Keratinocyte (primary cell): ENCODE measurements at regions not wholly inside any gene's neighbourhood (a gene's known extent, or its start where the extent isn't known, plus 50 kb on each side); places are given as distances from the start of the nearest gene placed in this dataset.
"Not testable (repeated sequence)": the region's sequence is repeated elsewhere in the genome, so short reads cannot be mapped to it uniquely, and the experiment has no call there.

ENCODE experiments used
- EZH2 ChIP-seq: IDR thresholded peaks from one replicate; pipeline ENCODE4 v1.6.1; 2012; ENCODE audit warnings: inconsistent platforms, mild to moderate bottlenecking, low read length, moderate library complexity
- TF ChIP-seq, protein P1 (sequence below), 3 experiments: IDR thresholded peaks in 1 of 3; conservative IDR thresholded peaks in 1 of 3; optimal IDR thresholded peaks in 1 of 3; 2 replicates in 2 of 3; 3 replicates in 1 of 3; pipeline versions ENCODE3 to v1.5.1; 2011; ENCODE audit warnings: low read length in 3 of 3, mild to moderate bottlenecking in 3 of 3, moderate library complexity in 2 of 3, control low read depth in 1 of 3, inconsistent platforms in 1 of 3; ENCODE audit not compliant: insufficient read depth in 2 of 3; ENCODE audit errors: extremely low read depth in 1 of 3

DNA sequence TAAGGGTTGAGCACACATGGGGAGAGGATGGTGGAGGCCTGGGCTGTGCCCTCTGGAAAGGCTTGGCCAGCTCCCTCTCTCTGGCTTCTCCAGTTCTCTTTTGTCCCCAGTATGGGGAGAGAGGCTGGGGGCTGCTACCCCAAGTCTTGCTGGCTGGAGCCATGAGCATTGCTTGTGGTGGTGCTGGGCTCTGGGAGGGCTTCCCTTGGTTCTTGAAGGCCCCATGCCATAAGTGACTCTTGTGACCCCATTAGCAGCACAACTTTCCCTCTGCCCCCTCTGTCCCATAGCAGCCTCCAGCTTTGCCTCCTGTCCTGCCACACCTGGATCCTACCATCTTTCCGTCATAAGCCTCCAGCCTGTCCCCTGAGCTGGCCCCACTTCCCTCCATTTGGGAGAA lies 177.5 kb downstream of the TRIM43 start:
- TF ChIP-seq, protein P1, sequence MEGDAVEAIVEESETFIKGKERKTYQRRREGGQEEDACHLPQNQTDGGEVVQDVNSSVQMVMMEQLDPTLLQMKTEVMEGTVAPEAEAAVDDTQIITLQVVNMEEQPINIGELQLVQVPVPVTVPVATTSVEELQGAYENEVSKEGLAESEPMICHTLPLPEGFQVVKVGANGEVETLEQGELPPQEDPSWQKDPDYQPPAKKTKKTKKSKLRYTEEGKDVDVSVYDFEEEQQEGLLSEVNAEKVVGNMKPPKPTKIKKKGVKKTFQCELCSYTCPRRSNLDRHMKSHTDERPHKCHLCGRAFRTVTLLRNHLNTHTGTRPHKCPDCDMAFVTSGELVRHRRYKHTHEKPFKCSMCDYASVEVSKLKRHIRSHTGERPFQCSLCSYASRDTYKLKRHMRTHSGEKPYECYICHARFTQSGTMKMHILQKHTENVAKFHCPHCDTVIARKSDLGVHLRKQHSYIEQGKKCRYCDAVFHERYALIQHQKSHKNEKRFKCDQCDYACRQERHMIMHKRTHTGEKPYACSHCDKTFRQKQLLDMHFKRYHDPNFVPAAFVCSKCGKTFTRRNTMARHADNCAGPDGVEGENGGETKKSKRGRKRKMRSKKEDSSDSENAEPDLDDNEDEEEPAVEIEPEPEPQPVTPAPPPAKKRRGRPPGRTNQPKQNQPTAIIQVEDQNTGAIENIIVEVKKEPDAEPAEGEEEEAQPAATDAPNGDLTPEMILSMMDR (optimal IDR thresholded peaks at IDR 0.05 in 1 of 3, IDR thresholded peaks at IDR 0.05 in 1 of 3, conservative IDR thresholded peaks at IDR 0.05 in 1 of 3; ENCODE audit: extremely low read depth in 1 of 3, insufficient read depth in 2 of 3, low read length in 3 of 3): not testable (repeated sequence)
- not testable (repeated sequence) for TF ChIP-seq EZH2
